H1 (cell line): ENCODE measurements at regions not wholly inside any gene's neighbourhood (a gene's known extent, or its start where the extent isn't known, plus 50 kb on each side); places are given as distances from the start of the nearest gene placed in this dataset.

Experiments used
- EZH2 ChIP-seq: fragments of 200-600 bp; sonication (generic); IDR thresholded peaks from 2 replicates; pipeline ENCODE4 v1.7.1; 2012; ENCODE audit warnings: low read depth, mild to moderate bottlenecking, moderate library complexity, low read length, inconsistent platforms; ENCODE audit not compliant: severe bottlenecking
- TF ChIP-seq, protein P1 (sequence below): fragments of 300-600 bp; sonication (generic); IDR thresholded peaks from 2 replicates; pipeline ENCODE4 v1.7.1; 2012; ENCODE audit warnings: low read length, moderate library complexity, mild to moderate bottlenecking, inconsistent platforms; ENCODE audit not compliant: insufficient replicate concordance

- TF ChIP-seq, protein P1, sequence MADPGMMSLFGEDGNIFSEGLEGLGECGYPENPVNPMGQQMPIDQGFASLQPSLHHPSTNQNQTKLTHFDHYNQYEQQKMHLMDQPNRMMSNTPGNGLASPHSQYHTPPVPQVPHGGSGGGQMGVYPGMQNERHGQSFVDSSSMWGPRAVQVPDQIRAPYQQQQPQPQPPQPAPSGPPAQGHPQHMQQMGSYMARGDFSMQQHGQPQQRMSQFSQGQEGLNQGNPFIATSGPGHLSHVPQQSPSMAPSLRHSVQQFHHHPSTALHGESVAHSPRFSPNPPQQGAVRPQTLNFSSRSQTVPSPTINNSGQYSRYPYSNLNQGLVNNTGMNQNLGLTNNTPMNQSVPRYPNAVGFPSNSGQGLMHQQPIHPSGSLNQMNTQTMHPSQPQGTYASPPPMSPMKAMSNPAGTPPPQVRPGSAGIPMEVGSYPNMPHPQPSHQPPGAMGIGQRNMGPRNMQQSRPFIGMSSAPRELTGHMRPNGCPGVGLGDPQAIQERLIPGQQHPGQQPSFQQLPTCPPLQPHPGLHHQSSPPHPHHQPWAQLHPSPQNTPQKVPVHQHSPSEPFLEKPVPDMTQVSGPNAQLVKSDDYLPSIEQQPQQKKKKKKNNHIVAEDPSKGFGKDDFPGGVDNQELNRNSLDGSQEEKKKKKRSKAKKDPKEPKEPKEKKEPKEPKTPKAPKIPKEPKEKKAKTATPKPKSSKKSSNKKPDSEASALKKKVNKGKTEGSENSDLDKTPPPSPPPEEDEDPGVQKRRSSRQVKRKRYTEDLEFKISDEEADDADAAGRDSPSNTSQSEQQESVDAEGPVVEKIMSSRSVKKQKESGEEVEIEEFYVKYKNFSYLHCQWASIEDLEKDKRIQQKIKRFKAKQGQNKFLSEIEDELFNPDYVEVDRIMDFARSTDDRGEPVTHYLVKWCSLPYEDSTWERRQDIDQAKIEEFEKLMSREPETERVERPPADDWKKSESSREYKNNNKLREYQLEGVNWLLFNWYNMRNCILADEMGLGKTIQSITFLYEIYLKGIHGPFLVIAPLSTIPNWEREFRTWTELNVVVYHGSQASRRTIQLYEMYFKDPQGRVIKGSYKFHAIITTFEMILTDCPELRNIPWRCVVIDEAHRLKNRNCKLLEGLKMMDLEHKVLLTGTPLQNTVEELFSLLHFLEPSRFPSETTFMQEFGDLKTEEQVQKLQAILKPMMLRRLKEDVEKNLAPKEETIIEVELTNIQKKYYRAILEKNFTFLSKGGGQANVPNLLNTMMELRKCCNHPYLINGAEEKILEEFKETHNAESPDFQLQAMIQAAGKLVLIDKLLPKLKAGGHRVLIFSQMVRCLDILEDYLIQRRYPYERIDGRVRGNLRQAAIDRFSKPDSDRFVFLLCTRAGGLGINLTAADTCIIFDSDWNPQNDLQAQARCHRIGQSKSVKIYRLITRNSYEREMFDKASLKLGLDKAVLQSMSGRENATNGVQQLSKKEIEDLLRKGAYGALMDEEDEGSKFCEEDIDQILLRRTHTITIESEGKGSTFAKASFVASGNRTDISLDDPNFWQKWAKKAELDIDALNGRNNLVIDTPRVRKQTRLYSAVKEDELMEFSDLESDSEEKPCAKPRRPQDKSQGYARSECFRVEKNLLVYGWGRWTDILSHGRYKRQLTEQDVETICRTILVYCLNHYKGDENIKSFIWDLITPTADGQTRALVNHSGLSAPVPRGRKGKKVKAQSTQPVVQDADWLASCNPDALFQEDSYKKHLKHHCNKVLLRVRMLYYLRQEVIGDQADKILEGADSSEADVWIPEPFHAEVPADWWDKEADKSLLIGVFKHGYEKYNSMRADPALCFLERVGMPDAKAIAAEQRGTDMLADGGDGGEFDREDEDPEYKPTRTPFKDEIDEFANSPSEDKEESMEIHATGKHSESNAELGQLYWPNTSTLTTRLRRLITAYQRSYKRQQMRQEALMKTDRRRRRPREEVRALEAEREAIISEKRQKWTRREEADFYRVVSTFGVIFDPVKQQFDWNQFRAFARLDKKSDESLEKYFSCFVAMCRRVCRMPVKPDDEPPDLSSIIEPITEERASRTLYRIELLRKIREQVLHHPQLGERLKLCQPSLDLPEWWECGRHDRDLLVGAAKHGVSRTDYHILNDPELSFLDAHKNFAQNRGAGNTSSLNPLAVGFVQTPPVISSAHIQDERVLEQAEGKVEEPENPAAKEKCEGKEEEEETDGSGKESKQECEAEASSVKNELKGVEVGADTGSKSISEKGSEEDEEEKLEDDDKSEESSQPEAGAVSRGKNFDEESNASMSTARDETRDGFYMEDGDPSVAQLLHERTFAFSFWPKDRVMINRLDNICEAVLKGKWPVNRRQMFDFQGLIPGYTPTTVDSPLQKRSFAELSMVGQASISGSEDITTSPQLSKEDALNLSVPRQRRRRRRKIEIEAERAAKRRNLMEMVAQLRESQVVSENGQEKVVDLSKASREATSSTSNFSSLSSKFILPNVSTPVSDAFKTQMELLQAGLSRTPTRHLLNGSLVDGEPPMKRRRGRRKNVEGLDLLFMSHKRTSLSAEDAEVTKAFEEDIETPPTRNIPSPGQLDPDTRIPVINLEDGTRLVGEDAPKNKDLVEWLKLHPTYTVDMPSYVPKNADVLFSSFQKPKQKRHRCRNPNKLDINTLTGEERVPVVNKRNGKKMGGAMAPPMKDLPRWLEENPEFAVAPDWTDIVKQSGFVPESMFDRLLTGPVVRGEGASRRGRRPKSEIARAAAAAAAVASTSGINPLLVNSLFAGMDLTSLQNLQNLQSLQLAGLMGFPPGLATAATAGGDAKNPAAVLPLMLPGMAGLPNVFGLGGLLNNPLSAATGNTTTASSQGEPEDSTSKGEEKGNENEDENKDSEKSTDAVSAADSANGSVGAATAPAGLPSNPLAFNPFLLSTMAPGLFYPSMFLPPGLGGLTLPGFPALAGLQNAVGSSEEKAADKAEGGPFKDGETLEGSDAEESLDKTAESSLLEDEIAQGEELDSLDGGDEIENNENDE = no peak
- no peak for TF ChIP-seq EZH2
- TF ChIP-seq, all 59 proteins: peak for 0
Observed at GRCh38 chr11:106152824-106153223, 75.4 kb downstream of the AASDHPPT start (continued).
